Caki2 (cell line): ENCODE measurements at regions not wholly inside any gene's neighbourhood (a gene's known extent, or its start where the extent isn't known, plus 50 kb on each side); places are given as distances from the start of the nearest gene placed in this dataset.

ENCODE experiments used
- DNase-seq: peaks from one replicate; pipeline ENCODE4 v3.0.0-alpha.2; 2015; ENCODE audit warnings: low read depth
- in situ Hi-C: cut with HindIII; loops from 2 replicates; pipeline ENCODE4 v1.10.0; 2016; ENCODE audit warnings: low sequenced_read_pairs, low pct_unique_long_range_greater_than_20kb, mixed read lengths

DNA sequence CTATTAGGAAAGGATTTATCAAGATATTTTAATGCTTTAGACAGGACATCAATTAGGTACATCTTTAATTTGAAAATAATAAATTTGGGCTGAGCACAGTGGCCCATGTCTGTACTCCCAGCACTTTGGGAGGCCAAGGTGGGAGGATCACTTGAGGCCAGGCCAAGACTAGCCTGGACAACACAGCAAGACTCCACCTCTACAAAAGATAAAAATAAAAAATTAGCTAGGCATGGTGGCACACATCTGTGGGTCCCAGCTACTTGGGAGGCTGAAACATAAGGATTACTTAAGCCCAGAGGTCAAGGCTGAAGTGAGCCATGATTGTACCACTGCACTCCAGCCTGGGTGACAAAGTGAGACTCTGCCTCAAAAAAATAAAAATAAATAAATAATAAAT lies 59.6 kb upstream of the IRF2 start:
- in situ Hi-C loops, result no loop called here
- no peak for DNase-seq

GRCh38 chr4:184531008-184531407 lies 56.7 kb upstream of the IRF2 start:
- in situ Hi-C loops, result no loop called here
- no peak for DNase-seq

- in situ Hi-C loops, result no loop called here
- no peak for DNase-seq
These were observed 54.9 kb upstream of the IRF2 start for GRCh38 chr4:184529283-184529682.

GRCh38 chr4:184528713-184529112 lies 54.4 kb upstream of the IRF2 start:
- in situ Hi-C loops, result no loop called here
- DNase-seq, result no peak

- in situ Hi-C loops, result no loop called here
- DNase-seq, result no peak
These were observed 53.7 kb upstream of the IRF2 start for GRCh38 chr4:184528051-184528450.

GRCh38 chr4:184526228-184526627 lies 51.9 kb upstream of the IRF2 start:
- DNase-seq, result no peak
- in situ Hi-C loops, result no loop called here
